ENCODE measurements at regions not wholly inside any gene's neighbourhood (a gene's known extent, or its start where the extent isn't known, plus 50 kb on each side); places are given as distances from the start of the nearest gene placed in this dataset.

DNA sequence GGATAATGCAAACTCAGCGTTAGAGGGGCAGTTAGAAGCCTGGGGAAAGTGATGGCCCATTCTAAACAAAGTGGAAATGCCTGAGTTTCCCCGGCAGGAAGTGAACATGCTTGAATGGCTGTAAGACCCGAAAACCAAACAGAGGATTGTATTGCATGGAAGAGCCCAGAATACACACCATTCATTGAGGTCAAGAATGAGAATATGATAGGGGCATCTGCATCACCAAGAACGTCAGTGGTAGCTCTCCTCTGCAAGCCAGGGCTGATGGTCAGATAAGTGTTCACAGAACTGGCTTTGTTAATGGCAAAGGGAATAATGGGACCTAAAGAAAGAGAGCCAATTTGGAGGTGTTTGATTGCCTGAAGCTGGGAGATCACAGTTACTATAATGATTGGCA, 663.4 kb downstream of the KHDRBS2 start:
- Histone ChIP-seq H3K27me3 (ENCODE audit: insufficient read depth, low read length) (no peaks in the 10 kb centered on the region), H3K9me3 (ENCODE audit: control insufficient read depth, low read depth, low read length) (no peaks in the 10 kb centered on the region), H2AK5ac (ENCODE audit: insufficient read length, low read length) (no peak overlapping the region), H3K4me1 (ENCODE audit: insufficient read depth, low read length) (no peaks in the 10 kb centered on the region), H2BK15ac (ENCODE audit: low read depth, low read length) (no peak overlapping the region), H4K8ac (replicated peaks; ENCODE audit: insufficient read length, low read depth, low read length) (no peak overlapping the region), H3K79me1 (ENCODE audit: insufficient read depth, low read depth, low read length, poor library complexity, severe bottlenecking) (no peaks in the 10 kb centered on the region), H4K20me1 (ENCODE audit: control insufficient read depth, insufficient read depth, insufficient read length) (no peaks in the 10 kb centered on the region), H3K56ac (ENCODE audit: insufficient read length, low read depth, low read length) (no peak overlapping the region), H3K79me2 (ENCODE audit: insufficient read depth, low read length) (no peaks in the 10 kb centered on the region), H4K5ac (ENCODE audit: insufficient read length, low read depth, low read length) (no peak overlapping the region), H3K23ac (ENCODE audit: insufficient read length, low read depth, low read length) (no peak overlapping the region), H2AFZ (ENCODE audit: low read length) (no peak overlapping the region), H2BK5ac (ENCODE audit: insufficient read length, low read length) (no peak overlapping the region), H3K14ac (ENCODE audit: insufficient read depth, low read length) (no peak overlapping the region), H2BK120ac (ENCODE audit: low read depth, low read length, poor library complexity, severe bottlenecking) (no peak overlapping the region), H2BK12ac (ENCODE audit: insufficient read length, low read depth, low read length) (no peak overlapping the region), H3K27ac (ENCODE audit: insufficient read length, low read depth, low read length) (no peak overlapping the region), H3K4ac (ENCODE audit: low read depth, low read length) (no peak overlapping the region), H3K23me2 (ENCODE audit: insufficient read length, low read depth, low read length, poor library complexity, severe bottlenecking) (no peaks in the 10 kb centered on the region), H3T11ph (ENCODE audit: low read length) (no peak overlapping the region), H4K91ac (ENCODE audit: insufficient read length, low read depth, low read length) (no peak overlapping the region), H3K18ac (ENCODE audit: insufficient read length, low read depth, low read length) (no peak overlapping the region), H2BK20ac (ENCODE audit: low read depth, low read length, poor library complexity, severe bottlenecking) (no peak overlapping the region), H3K4me2 (ENCODE audit: insufficient read depth, insufficient read length, low read length) (no peak overlapping the region), H3K9ac (ENCODE audit: extremely low read depth, insufficient read length, low read length) (no peak overlapping the region)
- TF ChIP-seq, protein P1, sequence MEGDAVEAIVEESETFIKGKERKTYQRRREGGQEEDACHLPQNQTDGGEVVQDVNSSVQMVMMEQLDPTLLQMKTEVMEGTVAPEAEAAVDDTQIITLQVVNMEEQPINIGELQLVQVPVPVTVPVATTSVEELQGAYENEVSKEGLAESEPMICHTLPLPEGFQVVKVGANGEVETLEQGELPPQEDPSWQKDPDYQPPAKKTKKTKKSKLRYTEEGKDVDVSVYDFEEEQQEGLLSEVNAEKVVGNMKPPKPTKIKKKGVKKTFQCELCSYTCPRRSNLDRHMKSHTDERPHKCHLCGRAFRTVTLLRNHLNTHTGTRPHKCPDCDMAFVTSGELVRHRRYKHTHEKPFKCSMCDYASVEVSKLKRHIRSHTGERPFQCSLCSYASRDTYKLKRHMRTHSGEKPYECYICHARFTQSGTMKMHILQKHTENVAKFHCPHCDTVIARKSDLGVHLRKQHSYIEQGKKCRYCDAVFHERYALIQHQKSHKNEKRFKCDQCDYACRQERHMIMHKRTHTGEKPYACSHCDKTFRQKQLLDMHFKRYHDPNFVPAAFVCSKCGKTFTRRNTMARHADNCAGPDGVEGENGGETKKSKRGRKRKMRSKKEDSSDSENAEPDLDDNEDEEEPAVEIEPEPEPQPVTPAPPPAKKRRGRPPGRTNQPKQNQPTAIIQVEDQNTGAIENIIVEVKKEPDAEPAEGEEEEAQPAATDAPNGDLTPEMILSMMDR (conservative IDR thresholded peaks at IDR 0.05) = no peak
- Mint-ChIP-seq H3K9me3 (peaks cover 0 to 4% of the 10 kb centered on the region in 2 experiments; a peak in 3 of 5 replicates), H3K4me1 (no peaks in the 10 kb centered on the region), H3K27me3 (ENCODE audit: low read depth) (no peaks in the 10 kb centered on the region), H3K27ac (no peak overlapping the region), H3K36me3 (ENCODE audit: insufficient read depth in 1 of 3, low read depth in 3 of 3) (peaks cover 0 to 2% (median 0%) of the 10 kb centered on the region in 3 experiments; a peak in 2 of 7 replicates), H3K4me3 (no peak overlapping the region)
- WGBS (ENCODE audit: extremely low coverage, insufficient read length, low lambda C conversion rate) = no CpG with 5 or more reads among the region's 4 CpGs
- no peak for DNase-seq
